Stomach (tissue), 8 donors: ENCODE measurements at regions not wholly inside any gene's neighbourhood (a gene's known extent, or its start where the extent isn't known, plus 50 kb on each side); places are given as distances from the start of the nearest gene placed in this dataset.
A peak's percentile ranks its signal among the peaks of the same experiment; 100 is the strongest.
"Not testable (repeated sequence)": the region's sequence is repeated elsewhere in the genome, so short reads cannot be mapped to it uniquely, and the experiment has no call there.

Source experiments
- DNase-seq, 2 donors: peaks; one replicate each; pipeline versions ENCODE4 v3.0.0 to v3.0.0-alpha.2; 2013 to 2019
- H3K27ac ChIP-seq, 5 donors: fragments of 200-600 bp in 4 of 5; sonication (generic) in 4 of 5; one replicate each; pipeline ENCODE4 v1.5.1; 2013 to 2019; ENCODE audit warnings: mild to moderate bottlenecking in 1 of 5, moderate library complexity in 1 of 5
- H3K27me3 ChIP-seq, 3 donors: fragments of 200-600 bp; sonication (generic); one replicate each; pipeline ENCODE4 v1.5.1; 2017 to 2019; ENCODE audit warnings: mixed run types in 1 of 3
- H3K36me3 ChIP-seq, 4 donors: fragments of 200-600 bp; sonication (generic); 1 replicate in 3 of 4; 2 replicates in 1 of 4; pipeline ENCODE4 v1.5.1; 2016 to 2019
- H3K4me1 ChIP-seq, 4 donors: fragments of 200-600 bp; sonication (generic); one replicate each; pipeline ENCODE4 v1.5.1; 2016 to 2019
- H3K4me3 ChIP-seq, 4 donors: fragments of 200-600 bp; sonication (generic) in 3 of 4; one replicate each; pipeline ENCODE4 v1.5.1; 2016 to 2019; ENCODE audit warnings: mild to moderate bottlenecking in 1 of 4
- H3K9me3 ChIP-seq, 4 donors: fragments of 200-600 bp; sonication (generic); one replicate each; pipeline ENCODE4 v1.5.1; 2016 to 2019
- EP300 ChIP-seq: sonication (generic); formaldehyde crosslinking; IDR thresholded peaks from one replicate; pipeline ENCODE4 v1.6.1; 2017; ENCODE audit warnings: antibody characterized with exemption
- POLR2A ChIP-seq, 4 donors: fragments of 450-650 bp; IDR thresholded peaks; one replicate each; pipeline ENCODE4 v1.6.1; 2016; ENCODE audit warnings: antibody characterized with exemption in 4 of 4, control low read depth in 2 of 4, mild to moderate bottlenecking in 1 of 4, moderate library complexity in 1 of 4
- POLR2AphosphoS5 ChIP-seq, 3 donors: sonication (generic); formaldehyde crosslinking; IDR thresholded peaks; one replicate each; pipeline ENCODE4 v1.6.1; 2016; ENCODE audit warnings: antibody characterized with exemption in 3 of 3
- WGBS, 5 donors: extraction: QIAGEN DNeasy Blood & Tissue Kit in 3 of 5; methylation state at CpG; one replicate each; pipeline versions ENCODE4 v1.1.5 to v1.1.7; 2013 to 2018; 5-methylcytosine and 5-hydroxymethylcytosine counted together
- intact Hi-C: fragments of 100-400 bp; cut with DNase I; formaldehyde crosslinking; loops from one replicate; pipeline ENCODE4 v1.15.1; 2023; ENCODE audit warnings: low total_unique reads
- TF ChIP-seq, protein P1 (sequence below), 7 experiments: fragments of 450-650 bp in 4 of 7; fragments of 200-600 bp in 3 of 7; sonication (generic) in 3 of 7; IDR thresholded peaks; one replicate each; pipeline ENCODE4 v1.5.1; 2016 to 2019; ENCODE audit warnings: antibody characterized with exemption in 7 of 7, control low read depth in 2 of 7, mild to moderate bottlenecking in 1 of 7
- donor health status: healthy with polysubstance abuse.
- donor health status: Bipolar disorder and iron deficiency.
- donor health status: healthy.

GRCh38 chr5:75885849-75886596 lies 168.8 kb upstream of the POC5 start:
- peak in 1 of 2 donors; percentile 30 for DNase-seq
- intact Hi-C loops: no loop called here
- H3K27ac ChIP-seq: no peak overlapping the region
- no peaks in the 10 kb centered on the region for H3K27me3 ChIP-seq
- H3K4me1 ChIP-seq: no peaks in the 10 kb centered on the region
- 50 to 70% (median 58%) methylated on average over 2 of the region's 2 CpGs for WGBS, 5 donors
- no peak overlapping the region for H3K4me3 ChIP-seq
- no peaks in the 10 kb centered on the region for H3K36me3 ChIP-seq
- H3K9me3 ChIP-seq: no peaks in the 10 kb centered on the region
- TF ChIP-seq POLR2AphosphoS5 (IDR thresholded peaks at IDR 0.05) (no peak), EP300 (no peak), POLR2A (IDR thresholded peaks at IDR 0.05) (no peak)
- TF ChIP-seq, protein P1, sequence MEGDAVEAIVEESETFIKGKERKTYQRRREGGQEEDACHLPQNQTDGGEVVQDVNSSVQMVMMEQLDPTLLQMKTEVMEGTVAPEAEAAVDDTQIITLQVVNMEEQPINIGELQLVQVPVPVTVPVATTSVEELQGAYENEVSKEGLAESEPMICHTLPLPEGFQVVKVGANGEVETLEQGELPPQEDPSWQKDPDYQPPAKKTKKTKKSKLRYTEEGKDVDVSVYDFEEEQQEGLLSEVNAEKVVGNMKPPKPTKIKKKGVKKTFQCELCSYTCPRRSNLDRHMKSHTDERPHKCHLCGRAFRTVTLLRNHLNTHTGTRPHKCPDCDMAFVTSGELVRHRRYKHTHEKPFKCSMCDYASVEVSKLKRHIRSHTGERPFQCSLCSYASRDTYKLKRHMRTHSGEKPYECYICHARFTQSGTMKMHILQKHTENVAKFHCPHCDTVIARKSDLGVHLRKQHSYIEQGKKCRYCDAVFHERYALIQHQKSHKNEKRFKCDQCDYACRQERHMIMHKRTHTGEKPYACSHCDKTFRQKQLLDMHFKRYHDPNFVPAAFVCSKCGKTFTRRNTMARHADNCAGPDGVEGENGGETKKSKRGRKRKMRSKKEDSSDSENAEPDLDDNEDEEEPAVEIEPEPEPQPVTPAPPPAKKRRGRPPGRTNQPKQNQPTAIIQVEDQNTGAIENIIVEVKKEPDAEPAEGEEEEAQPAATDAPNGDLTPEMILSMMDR (IDR thresholded peaks at IDR 0.05): no peak

DNA sequence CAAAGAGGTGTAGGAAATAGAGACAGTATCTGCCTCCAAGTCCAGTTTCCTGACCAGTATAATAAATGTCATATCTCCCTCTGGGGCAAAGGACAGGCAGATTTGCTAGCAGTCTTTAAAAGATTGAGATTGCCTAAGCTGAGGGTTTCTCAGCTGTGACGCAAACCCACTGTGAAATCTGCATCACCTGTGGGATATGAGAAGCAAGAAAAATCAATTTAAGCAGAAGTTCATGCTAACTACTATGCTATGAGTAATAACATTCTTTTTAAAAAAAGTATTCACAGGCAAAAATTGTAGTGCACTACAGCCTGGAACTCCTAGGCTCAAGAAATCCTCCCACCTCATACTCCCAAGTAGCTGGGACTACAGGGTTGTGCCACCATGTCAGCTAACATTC lies 168.1 kb upstream of the POC5 start:
- Histone ChIP-seq H3K4me1 (no peaks in the 10 kb centered on the region), H3K36me3 (no peaks in the 10 kb centered on the region), H3K4me3 (no peak overlapping the region), H3K27me3 (no peaks in the 10 kb centered on the region), H3K9me3 (peaks cover 0 to 3% (median under 1%) of the 10 kb centered on the region in 4 donors), H3K27ac (no peak overlapping the region)
- no peak for DNase-seq
- TF ChIP-seq, protein P1 (IDR thresholded peaks at IDR 0.05): no peak
- TF ChIP-seq POLR2A (IDR thresholded peaks at IDR 0.05) (no peak), POLR2AphosphoS5 (IDR thresholded peaks at IDR 0.05) (no peak), EP300 (no peak)
- intact Hi-C loops: no loop called here
- WGBS, 5 donors: 71 to 97% (median 88%) methylated on average over 1 of the region's 1 CpG

DNA sequence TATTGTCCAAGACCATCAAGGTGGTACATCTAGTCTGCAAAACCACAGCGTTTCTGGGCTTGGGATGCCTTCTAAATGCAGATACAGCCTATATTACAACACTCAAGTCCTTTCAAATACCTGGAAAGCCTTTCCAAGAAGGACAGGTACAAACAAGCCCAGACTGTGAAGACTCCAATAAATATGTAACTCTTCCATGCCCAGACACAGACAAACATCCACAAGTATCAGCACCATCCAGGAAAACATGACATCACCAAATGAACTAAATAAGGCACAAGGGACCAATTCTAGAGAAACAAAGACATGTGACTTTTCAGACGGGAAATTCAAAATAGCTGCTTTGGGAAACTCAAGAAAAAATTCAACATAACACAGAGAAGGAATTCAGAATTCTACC lies 152.7 kb upstream of the POC5 start:
- Histone ChIP-seq H3K27me3 (no peaks in the 10 kb centered on the region), H3K4me3 (no peak overlapping the region), H3K36me3 (no peaks in the 10 kb centered on the region), H3K9me3 (peaks cover 0 to 4% (median 2%) of the 10 kb centered on the region in 4 donors), H3K27ac (no peak overlapping the region), H3K4me1 (no peaks in the 10 kb centered on the region)
- TF ChIP-seq POLR2A (IDR thresholded peaks at IDR 0.05) (no peak), EP300 (no peak), POLR2AphosphoS5 (IDR thresholded peaks at IDR 0.05) (no peak)
- TF ChIP-seq, protein P1 (IDR thresholded peaks at IDR 0.05): no peak
- intact Hi-C loops: no loop called here
- DNase-seq: no peak
- 73 to 83% (median 77%) methylated on average over 2 of the region's 2 CpGs for WGBS, 5 donors

- Histone ChIP-seq H3K27ac (no peak overlapping the region), H3K27me3 (no peaks in the 10 kb centered on the region), H3K4me1 (no peaks in the 10 kb centered on the region), H3K36me3 (no peaks in the 10 kb centered on the region), H3K4me3 (no peak overlapping the region), H3K9me3 (no peaks in the 10 kb centered on the region)
- 39 to 64% (median 53%) methylated on average over 5 of the region's 5 CpGs for WGBS, 5 donors
- intact Hi-C loops: no loop called here
- peak in 1 of 2 donors; percentile 48 for DNase-seq
- TF ChIP-seq EP300 (no peak), POLR2A (IDR thresholded peaks at IDR 0.05) (no peak), POLR2AphosphoS5 (IDR thresholded peaks at IDR 0.05) (no peak)
- TF ChIP-seq, protein P1 (IDR thresholded peaks at IDR 0.05): no peak
Measured at GRCh38 chr5:75862872-75863271, 145.6 kb upstream of the POC5 start.

GRCh38 chr5:75859621-75860020 lies 142.4 kb upstream of the POC5 start:
- H3K27me3 ChIP-seq, H3K27ac ChIP-seq, H3K9me3 ChIP-seq, intact Hi-C loops, H3K4me1 ChIP-seq, H3K4me3 ChIP-seq, DNase-seq, H3K36me3 ChIP-seq: not testable (repeated sequence)
- 80 to 90% (median 87%) methylated on average over 11 of the region's 11 CpGs for WGBS, 5 donors
